GM12891 (cell line): ENCODE measurements at regions not wholly inside any gene's neighbourhood (a gene's known extent, or its start where the extent isn't known, plus 50 kb on each side); places are given as distances from the start of the nearest gene placed in this dataset.

Source experiments
- PAX5 ChIP-seq: IDR thresholded peaks from 2 replicates; pipeline ENCODE4 v1.6.1; 2011; ENCODE audit warnings: low read length, moderate library complexity, mild to moderate bottlenecking; ENCODE audit not compliant: insufficient read depth, severe bottlenecking
- POLR2A ChIP-seq: IDR thresholded peaks from 2 replicates; pipeline ENCODE4 v1.6.1; 2011; ENCODE audit warnings: low read depth, low read length, control low read depth
- POLR2AphosphoS5 ChIP-seq: IDR thresholded peaks from 2 replicates; pipeline ENCODE4 v1.6.1; 2011; ENCODE audit warnings: low read depth, low read length, control low read depth
- SPI1 ChIP-seq: IDR thresholded peaks from 2 replicates; pipeline ENCODE4 v1.6.1; 2011; ENCODE audit warnings: low read depth, low read length, control low read depth

DNA sequence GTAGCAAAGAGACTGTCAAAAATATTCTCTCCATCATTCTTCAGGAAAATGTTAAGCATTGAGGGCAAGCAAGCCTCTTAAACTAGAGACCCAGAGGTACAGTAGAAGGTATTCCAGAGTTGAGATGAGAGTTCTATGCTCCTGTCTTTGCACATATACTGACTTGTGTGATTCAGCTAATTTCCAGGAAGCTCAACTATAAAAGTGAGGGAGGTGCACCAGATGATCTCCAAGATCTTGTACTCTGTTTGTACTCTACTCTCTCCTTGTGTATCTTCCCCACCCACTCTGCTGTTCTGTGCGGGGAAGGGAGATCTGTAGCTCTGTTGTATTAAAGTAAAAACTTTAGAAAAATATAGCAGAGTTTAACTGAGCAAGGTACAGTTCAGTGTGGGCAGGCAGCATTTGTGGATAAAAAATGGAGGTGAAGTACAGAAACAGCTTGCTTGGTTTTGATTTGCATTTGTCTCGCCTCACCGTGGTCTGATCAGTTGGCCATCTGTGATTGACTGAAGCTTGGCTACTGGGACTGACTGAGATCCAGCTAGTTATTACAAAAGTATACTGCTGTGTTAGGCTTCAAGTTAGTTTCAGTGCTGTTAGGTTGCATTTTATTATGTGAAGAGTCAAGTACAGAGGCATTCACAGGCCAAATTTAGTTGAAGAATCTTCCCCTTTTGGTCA is 463.1 kb upstream of the GOLIM4 start:
- TF ChIP-seq POLR2A: no peak
- no peak for TF ChIP-seq POLR2AphosphoS5
- TF ChIP-seq SPI1: no peak
- no peak for TF ChIP-seq PAX5
